Stomach (tissue), 8 donors: ENCODE measurements at regions not wholly inside any gene's neighbourhood (a gene's known extent, or its start where the extent isn't known, plus 50 kb on each side); places are given as distances from the start of the nearest gene placed in this dataset.

Source experiments
- DNase-seq, 2 donors: peaks; one replicate each; pipeline versions ENCODE4 v3.0.0 to v3.0.0-alpha.2; 2013 to 2019
- H3K27ac ChIP-seq, 5 donors: fragments of 200-600 bp in 4 of 5; sonication (generic) in 4 of 5; one replicate each; pipeline ENCODE4 v1.5.1; 2013 to 2019; ENCODE audit warnings: mild to moderate bottlenecking in 1 of 5, moderate library complexity in 1 of 5
- H3K27me3 ChIP-seq, 3 donors: fragments of 200-600 bp; sonication (generic); one replicate each; pipeline ENCODE4 v1.5.1; 2017 to 2019; ENCODE audit warnings: mixed run types in 1 of 3
- H3K36me3 ChIP-seq, 4 donors: fragments of 200-600 bp; sonication (generic); 1 replicate in 3 of 4; 2 replicates in 1 of 4; pipeline ENCODE4 v1.5.1; 2016 to 2019
- H3K4me1 ChIP-seq, 4 donors: fragments of 200-600 bp; sonication (generic); one replicate each; pipeline ENCODE4 v1.5.1; 2016 to 2019
- H3K4me3 ChIP-seq, 4 donors: fragments of 200-600 bp; sonication (generic) in 3 of 4; one replicate each; pipeline ENCODE4 v1.5.1; 2016 to 2019; ENCODE audit warnings: mild to moderate bottlenecking in 1 of 4
- H3K9me3 ChIP-seq, 4 donors: fragments of 200-600 bp; sonication (generic); one replicate each; pipeline ENCODE4 v1.5.1; 2016 to 2019
- CTCF ChIP-seq, 7 experiments: fragments of 450-650 bp in 4 of 7; fragments of 200-600 bp in 3 of 7; sonication (generic) in 3 of 7; IDR thresholded peaks; one replicate each; pipeline ENCODE4 v1.5.1; 2016 to 2019; ENCODE audit warnings: antibody characterized with exemption in 7 of 7, control low read depth in 2 of 7, mild to moderate bottlenecking in 1 of 7
- EP300 ChIP-seq: sonication (generic); formaldehyde crosslinking; IDR thresholded peaks from one replicate; pipeline ENCODE4 v1.6.1; 2017; ENCODE audit warnings: antibody characterized with exemption
- POLR2A ChIP-seq, 4 donors: fragments of 450-650 bp; IDR thresholded peaks; one replicate each; pipeline ENCODE4 v1.6.1; 2016; ENCODE audit warnings: antibody characterized with exemption in 4 of 4, control low read depth in 2 of 4, mild to moderate bottlenecking in 1 of 4, moderate library complexity in 1 of 4
- POLR2AphosphoS5 ChIP-seq, 3 donors: sonication (generic); formaldehyde crosslinking; IDR thresholded peaks; one replicate each; pipeline ENCODE4 v1.6.1; 2016; ENCODE audit warnings: antibody characterized with exemption in 3 of 3
- WGBS, 5 donors: extraction: QIAGEN DNeasy Blood & Tissue Kit in 3 of 5; methylation state at CpG; one replicate each; pipeline versions ENCODE4 v1.1.5 to v1.1.7; 2013 to 2018; 5-methylcytosine and 5-hydroxymethylcytosine counted together
- intact Hi-C: fragments of 100-400 bp; cut with DNase I; formaldehyde crosslinking; loops from one replicate; pipeline ENCODE4 v1.15.1; 2023; ENCODE audit warnings: low total_unique reads
- donor health status: healthy with polysubstance abuse.
- donor health status: Bipolar disorder and iron deficiency.
- donor health status: healthy.

GRCh38 chr2:60371219-60371618, 182.2 kb downstream of the BCL11A start:
- Histone ChIP-seq H3K4me1 (no peaks in the 10 kb centered on the region), H3K27me3 (no peaks in the 10 kb centered on the region), H3K36me3 (no peaks in the 10 kb centered on the region), H3K27ac (no peak overlapping the region), H3K4me3 (no peak overlapping the region), H3K9me3 (no peaks in the 10 kb centered on the region)
- DNase-seq: no peak
- intact Hi-C loops: no loop called here
- TF ChIP-seq POLR2A (IDR thresholded peaks at IDR 0.05) (no peak), CTCF (IDR thresholded peaks at IDR 0.05) (no peak), POLR2AphosphoS5 (IDR thresholded peaks at IDR 0.05) (no peak), EP300 (no peak)
- 87 to 96% (median 87%) methylated on average over 9 of the region's 9 CpGs for WGBS, 5 donors

DNA sequence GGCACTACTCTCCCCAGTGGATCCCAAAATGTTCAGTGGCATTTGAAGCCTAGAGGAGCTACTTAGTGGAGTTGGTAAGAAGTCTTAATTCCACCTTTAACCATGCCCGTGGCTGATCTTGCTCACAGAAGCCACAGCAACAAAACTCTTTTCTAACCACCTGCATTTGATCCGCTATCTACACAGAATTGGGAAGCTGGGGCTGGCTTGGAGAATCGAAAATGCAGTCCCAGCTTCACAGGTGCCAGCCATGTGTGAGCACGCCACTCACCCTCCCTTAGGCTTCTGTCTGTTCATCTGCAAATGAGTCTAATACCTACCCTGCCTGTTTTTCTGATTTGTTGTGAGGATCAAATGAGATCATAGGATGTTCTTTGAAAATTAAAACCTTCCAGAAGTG, 182.6 kb downstream of the BCL11A start:
- H3K4me1 ChIP-seq: no peaks in the 10 kb centered on the region
- H3K36me3 ChIP-seq: no peaks in the 10 kb centered on the region
- H3K27ac ChIP-seq: no peak overlapping the region
- no peak for DNase-seq
- WGBS, 5 donors: 74 to 94% (median 91%) methylated on average over 4 of the region's 4 CpGs
- H3K4me3 ChIP-seq: no peak overlapping the region
- intact Hi-C loops: no loop called here
- no peaks in the 10 kb centered on the region for H3K27me3 ChIP-seq
- no peaks in the 10 kb centered on the region for H3K9me3 ChIP-seq
- TF ChIP-seq CTCF (IDR thresholded peaks at IDR 0.05) (no peak), POLR2A (IDR thresholded peaks at IDR 0.05) (no peak), POLR2AphosphoS5 (IDR thresholded peaks at IDR 0.05) (no peak), EP300 (no peak)

GRCh38 chr2:60368456-60368855, 185.0 kb downstream of the BCL11A start:
- 48 to 87% (median 69%) methylated on average over 2 of the region's 2 CpGs for WGBS, 5 donors
- no peak for TF ChIP-seq POLR2A (IDR thresholded peaks at IDR 0.05)
- TF ChIP-seq CTCF (IDR thresholded peaks at IDR 0.05): no peak
- no peak for TF ChIP-seq POLR2AphosphoS5 (IDR thresholded peaks at IDR 0.05)
- no peak for TF ChIP-seq EP300
- no peak overlapping the region for H3K4me3 ChIP-seq
- no peaks in the 10 kb centered on the region for H3K27me3 ChIP-seq
- H3K27ac ChIP-seq: no peak overlapping the region
- DNase-seq: no peak
- no peaks in the 10 kb centered on the region for H3K9me3 ChIP-seq
- peaks cover 0 to 5% (median 0%) of the 10 kb centered on the region in 4 donors for H3K4me1 ChIP-seq
- no peaks in the 10 kb centered on the region for H3K36me3 ChIP-seq
- intact Hi-C loops: no loop called here

GRCh38 chr2:60366135-60366712, 187.2 kb downstream of the BCL11A start:
- no peak overlapping the region for H3K4me3 ChIP-seq
- DNase-seq: no peak
- WGBS, 5 donors: 65 to 79% (median 75%) methylated on average over 4 of the region's 4 CpGs
- peaks cover 0 to 5% (median 0%) of the 10 kb centered on the region in 4 donors for H3K4me1 ChIP-seq
- H3K36me3 ChIP-seq: no peaks in the 10 kb centered on the region
- no peak overlapping the region for H3K27ac ChIP-seq
- intact Hi-C loops: no loop called here
- no peaks in the 10 kb centered on the region for H3K27me3 ChIP-seq
- H3K9me3 ChIP-seq: no peaks in the 10 kb centered on the region
- TF ChIP-seq EP300 (no peak), POLR2A (IDR thresholded peaks at IDR 0.05) (no peak), CTCF (IDR thresholded peaks at IDR 0.05) (no peak), POLR2AphosphoS5 (IDR thresholded peaks at IDR 0.05) (no peak)
